GM21717 (cell line): ENCODE measurements at regions not wholly inside any gene's neighbourhood (a gene's known extent, or its start where the extent isn't known, plus 50 kb on each side); places are given as distances from the start of the nearest gene placed in this dataset.
A peak's percentile ranks its signal among the peaks of the same experiment; 100 is the strongest.
"Not testable (repeated sequence)": the region's sequence is repeated elsewhere in the genome, so short reads cannot be mapped to it uniquely, and the experiment has no call there.

Experiments used
- ATAC-seq: cut with Tn5 transposase; IDR thresholded peaks from one replicate; pipeline ENCODE4 v1.9.1; 2021; ENCODE audit warnings: mild to moderate bottlenecking, moderate library complexity; ENCODE audit not compliant: unreplicated experiment

- ATAC-seq = no peak
Observed at GRCh38 chr6:106802139-106802538, 172.4 kb downstream of the CD24 start.

GRCh38 chr6:106801256-106801655 is 171.9 kb downstream of the QRSL1 start:
- no peak for ATAC-seq

GRCh38 chr6:106800379-106800778 is 171.0 kb downstream of the QRSL1 start:
- ATAC-seq = no peak

GRCh38 chr6:106799031-106799894 is 169.9 kb downstream of the QRSL1 start:
- peak; percentile 58 for ATAC-seq

GRCh38 chr6:106797186-106797585 is 167.8 kb downstream of the QRSL1 start:
- ATAC-seq = no peak

GRCh38 chr6:106796781-106797180 is 167.4 kb downstream of the QRSL1 start:
- no peak for ATAC-seq

GRCh38 chr6:106794129-106794528 is 164.8 kb downstream of the QRSL1 start:
- no peak for ATAC-seq

GRCh38 chr6:106792536-106793236 is 163.3 kb downstream of the QRSL1 start:
- no peak for ATAC-seq

GRCh38 chr6:106790935-106791334 is 161.6 kb downstream of the QRSL1 start:
- ATAC-seq = no peak

GRCh38 chr6:106790149-106790770 is 160.9 kb downstream of the QRSL1 start:
- no peak for ATAC-seq

- no peak for ATAC-seq
Observed at GRCh38 chr6:106789428-106790148, 160.2 kb downstream of the QRSL1 start.

- ATAC-seq = no peak
Observed at GRCh38 chr6:106788761-106789160, 159.4 kb downstream of the QRSL1 start.

GRCh38 chr6:106787327-106788196 is 158.2 kb downstream of the QRSL1 start:
- ATAC-seq = no peak

GRCh38 chr6:106785298-106785697 is 155.9 kb downstream of the QRSL1 start:
- no peak for ATAC-seq

GRCh38 chr6:106783640-106784566 is 154.5 kb downstream of the QRSL1 start:
- ATAC-seq = no peak

GRCh38 chr6:106782536-106783285 is 153.3 kb downstream of the QRSL1 start:
- no peak for ATAC-seq

- not testable (repeated sequence) for ATAC-seq
Observed at GRCh38 chr6:106779552-106779951, 150.2 kb downstream of the QRSL1 start.

GRCh38 chr6:106778943-106779342 is 149.6 kb downstream of the QRSL1 start:
- ATAC-seq = no peak
